Ammon's horn (tissue), 1 donor: ENCODE measurements at regions not wholly inside any gene's neighbourhood (a gene's known extent, or its start where the extent isn't known, plus 50 kb on each side); places are given as distances from the start of the nearest gene placed in this dataset.
"Not testable (repeated sequence)": the region's sequence is repeated elsewhere in the genome, so short reads cannot be mapped to it uniquely, and the experiment has no call there.

Experiments used
- DNase-seq: peaks from one replicate; pipeline ENCODE4 v3.0.0-alpha.2; 2016; ENCODE audit warnings: low spot score

DNA sequence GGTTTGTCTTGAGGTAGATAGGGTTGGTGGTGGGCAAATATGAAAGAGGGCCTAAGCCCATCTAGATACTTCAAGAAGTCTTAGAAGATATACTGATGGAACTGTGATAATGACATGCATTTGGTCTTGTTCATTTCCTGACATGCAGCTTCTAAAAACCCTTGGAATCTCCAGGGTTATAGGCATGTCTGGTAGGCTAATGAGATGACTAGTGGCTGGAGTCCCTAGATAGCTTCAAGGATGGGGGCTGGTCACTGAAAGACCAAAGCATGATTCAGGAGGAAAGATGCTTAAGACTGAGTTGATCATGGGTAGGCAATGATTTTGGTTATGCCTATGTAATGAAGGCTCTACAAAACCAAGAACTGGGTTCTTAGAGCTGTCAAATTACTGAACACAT lies 217.9 kb upstream of the MOCS1 start:
- no peak for DNase-seq

DNA sequence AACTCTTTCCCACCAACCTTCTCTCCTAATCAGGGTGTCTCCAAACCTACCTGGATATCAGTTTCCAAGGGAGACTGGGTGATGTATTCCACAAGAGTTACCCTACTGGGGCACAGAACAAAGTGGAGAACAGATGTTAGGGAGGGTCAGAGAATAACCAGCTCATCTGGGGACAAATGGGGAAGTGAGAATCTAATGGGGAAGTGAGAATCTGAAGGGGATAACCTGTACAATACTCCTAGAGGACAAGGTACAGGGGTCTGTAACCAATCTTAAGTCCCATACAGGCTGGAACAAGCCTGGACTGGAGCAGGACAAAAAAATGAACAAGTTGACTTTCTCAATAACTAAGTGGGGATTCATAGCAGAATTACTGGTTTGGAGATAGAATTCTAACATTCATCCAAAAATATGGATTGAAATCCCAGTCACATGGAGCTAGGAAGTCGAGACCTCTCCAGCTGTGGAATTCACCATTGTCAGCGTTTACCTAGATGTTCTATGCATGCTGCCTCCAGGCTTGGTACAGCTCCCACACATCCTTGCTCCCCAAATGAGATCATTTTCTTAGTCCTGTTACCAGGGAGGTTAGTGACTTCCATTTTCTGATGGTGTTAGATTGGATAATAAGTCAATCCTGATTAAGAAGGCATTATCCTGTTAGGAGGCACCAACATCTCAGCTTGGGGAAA lies 214.8 kb upstream of the MOCS1 start:
- peak; percentile 32 for DNase-seq

DNA sequence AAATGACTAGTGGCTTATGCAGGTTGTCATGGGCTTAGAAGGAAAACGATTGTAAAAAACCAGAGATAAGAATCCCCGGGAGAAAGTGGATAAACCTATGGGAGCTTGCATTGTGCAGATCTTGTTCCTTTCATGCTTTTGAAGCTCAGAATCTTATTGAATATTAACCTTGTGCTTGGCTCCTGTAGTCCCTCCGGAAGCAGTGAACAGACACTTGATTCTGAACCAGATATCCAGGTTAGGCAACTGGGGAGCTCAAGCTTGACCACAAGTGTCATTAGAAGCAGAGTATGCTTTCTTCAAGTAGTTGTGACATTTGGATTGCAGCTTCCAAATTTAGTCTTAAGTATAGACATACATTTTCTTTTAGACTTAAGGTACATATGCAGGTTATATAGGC lies 212.6 kb upstream of the MOCS1 start:
- no peak for DNase-seq

DNA sequence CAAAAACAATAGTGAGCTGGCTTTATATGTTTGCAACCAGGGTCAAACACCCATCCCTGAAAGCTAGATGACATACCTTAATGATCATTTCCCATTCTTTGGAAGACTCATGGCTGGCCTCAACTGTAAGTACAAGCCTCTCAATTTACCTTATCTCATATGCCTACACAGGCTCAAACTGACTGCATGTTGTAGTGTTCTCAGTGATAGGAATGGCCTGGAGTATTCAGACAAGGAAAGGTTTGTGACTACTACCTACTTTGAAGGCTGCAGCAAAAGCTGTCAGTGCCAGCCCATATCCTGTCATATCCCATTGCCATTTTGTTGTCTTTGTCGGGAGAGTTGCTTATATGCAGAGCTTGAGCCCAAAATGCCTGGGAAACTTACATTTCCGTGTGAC lies 205.2 kb upstream of the MOCS1 start:
- DNase-seq: no peak

DNA sequence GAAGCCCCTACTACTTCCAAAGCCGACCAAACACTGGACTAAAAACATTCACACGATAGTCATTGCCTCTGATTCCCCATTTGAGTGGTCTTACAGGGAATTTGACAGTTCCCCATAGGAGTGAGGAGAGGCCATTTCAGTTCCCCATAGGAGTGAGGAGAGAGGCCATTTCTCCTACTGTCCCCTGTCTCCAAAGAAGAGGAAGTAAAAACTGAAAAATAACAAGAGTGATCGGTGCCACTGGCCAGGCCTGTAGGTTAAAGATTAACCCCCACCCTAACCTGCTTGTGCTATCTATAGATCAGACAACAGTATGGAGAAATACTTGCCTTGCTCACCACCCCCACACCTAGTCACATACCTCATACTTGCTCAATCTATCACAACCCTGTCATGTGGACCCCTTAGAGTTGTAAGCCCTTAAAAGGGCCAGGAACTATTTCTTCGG lies 204.0 kb upstream of the MOCS1 start:
- DNase-seq: no peak

DNA sequence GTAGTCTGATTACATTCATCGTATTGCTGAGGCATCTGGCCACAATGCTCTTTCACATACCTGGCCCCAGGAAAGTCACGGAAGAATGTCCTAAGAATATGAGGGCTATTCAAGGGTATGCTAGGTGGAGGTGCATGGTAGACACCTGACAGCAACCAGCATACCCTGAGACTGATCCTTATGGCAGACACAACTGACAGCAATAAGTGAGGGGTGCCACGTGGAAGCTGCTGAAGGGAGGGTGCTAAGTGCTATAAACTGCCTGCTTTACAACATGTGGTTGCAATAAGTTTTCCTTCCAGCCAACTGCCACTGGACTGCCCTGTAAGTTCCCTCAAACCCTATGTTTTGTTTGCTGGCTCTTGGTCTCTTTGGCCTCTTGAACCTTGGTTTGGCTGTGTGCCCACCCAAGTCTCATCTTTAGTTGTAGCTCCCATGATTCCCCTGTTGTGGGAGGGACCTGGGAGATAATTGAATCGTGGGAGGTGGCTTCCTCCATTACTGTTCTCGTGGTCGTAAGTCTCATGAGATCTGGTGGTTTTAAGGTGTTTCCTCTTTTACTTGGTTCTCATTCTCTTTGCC lies 201.3 kb upstream of the MOCS1 start:
- no peak for DNase-seq

DNA sequence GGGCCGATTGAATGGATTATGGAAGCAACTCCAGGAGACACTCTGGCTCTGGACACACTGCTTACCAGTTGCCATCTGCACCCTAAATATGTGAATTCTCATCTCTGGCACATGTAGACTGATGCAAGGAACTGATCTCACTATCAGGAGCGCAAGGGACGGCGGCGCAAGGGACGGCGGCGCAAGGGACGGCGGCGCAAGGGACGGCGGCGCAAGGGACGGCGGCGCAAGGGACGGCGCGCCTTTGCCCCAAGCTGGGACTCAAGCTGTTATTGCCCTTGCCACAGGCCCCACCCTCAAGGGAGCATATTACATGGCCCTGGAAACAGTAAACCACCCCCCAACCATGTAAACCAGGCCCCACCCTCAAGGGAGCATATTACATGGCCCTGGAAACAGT lies 199.7 kb upstream of the MOCS1 start:
- not testable (repeated sequence) for DNase-seq

DNA sequence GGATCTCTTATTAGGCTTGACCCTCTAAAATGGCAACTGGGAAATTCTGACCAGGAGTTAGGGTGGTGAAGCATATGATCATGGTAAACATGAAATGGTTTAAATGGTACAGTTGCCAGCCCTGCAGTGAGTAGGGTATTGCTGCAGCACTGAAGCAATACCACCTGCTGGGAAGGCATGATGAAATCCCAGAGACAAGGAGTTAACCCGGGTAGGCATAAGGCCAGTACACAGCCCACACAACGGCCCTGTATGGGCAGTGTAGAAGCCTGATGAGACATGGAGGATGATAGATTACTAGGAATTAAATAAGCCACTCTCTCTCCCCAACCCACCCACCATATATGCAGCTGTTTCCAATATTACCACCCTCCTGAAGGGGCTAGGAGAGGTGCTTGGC lies 197.4 kb upstream of the MOCS1 start:
- DNase-seq: no peak

DNA sequence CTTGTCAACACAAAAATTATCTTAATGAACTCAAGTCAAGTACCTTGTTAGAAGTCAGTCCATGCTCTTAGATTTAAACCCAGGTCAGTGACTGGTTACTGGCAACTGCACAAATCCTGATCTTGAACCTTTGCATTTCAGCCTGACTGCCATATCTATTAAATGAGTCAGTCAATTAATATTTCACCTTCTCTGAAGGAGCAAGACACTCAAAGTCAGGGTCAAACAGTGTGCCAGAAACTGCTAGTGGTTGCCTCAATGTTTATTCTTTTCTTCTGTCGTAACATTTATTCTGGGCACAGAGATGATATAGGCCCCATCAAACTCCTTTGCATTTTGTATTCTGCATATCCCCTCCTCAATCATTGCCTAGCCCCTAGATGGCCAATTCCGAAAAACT lies 193.9 kb upstream of the MOCS1 start:
- DNase-seq: no peak

DNA sequence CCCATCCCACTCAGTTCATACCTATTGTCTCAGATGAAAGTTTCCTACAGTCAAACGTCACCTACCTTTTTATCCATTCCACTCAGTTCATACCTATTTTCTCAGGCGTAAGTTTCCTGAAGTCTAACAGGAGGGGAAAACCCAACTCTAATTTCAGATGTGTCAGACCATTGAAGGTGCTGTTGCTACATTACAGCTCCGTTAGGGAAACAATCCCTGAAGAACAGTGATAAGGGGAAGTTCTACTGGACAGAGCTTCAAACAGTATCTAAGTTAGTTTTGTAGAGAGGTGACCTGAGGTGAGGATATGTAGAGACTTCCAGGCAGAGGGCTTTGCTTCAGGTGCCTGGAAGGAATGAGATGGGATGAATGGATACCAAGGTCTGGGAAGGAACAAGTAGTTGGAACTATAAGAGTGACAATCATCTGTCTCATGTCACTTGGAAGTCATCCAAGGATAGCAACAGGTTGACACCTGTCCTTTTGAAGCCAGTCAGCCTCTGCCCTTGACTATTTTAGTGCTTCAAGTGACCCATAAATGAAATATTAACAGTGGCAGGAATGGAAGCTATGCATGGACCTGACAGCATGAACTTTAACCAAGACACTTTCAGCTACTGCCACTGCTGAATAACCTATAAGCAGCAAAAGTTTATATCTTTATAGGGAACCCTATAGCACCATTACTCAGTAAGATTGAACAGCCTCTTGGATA lies 191.6 kb upstream of the MOCS1 start:
- DNase-seq: no peak

DNA sequence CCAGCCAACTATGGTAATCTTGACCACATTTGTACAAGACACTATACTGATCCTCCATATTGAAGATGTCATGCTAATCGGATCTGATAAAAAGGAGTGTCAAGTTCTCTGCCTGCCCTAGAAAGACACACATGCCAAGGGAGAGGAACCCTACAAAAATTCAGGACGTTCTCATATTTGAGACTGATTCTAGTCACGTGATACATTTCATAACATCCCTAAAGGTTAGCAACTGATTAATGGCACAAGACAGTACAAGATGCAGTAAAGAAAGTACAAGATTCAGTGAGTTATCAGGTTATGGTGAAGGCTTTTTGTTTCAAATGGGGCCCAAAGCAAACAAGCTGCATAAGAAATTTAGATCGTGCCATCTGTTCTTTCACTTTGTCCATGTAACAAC lies 190.7 kb upstream of the MOCS1 start:
- DNase-seq: no peak

DNA sequence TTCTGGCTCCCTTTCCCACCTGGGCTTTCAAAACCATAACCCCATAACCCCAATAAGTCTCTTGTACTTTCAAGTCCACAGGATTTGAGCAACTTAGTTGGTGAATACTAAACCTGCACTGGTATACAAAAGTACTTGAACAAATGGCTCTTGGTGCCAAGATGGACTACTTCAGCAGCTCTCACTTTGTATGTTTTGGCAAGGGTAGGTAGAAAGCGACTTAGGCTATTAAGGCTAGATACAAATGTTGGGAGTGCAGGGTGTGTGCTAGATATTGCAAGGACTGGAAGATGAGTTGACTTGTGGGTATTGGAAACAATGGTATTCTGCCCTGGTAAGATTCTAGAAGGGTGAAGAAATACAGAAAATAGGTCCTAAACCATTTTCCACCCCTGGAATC lies 182.6 kb upstream of the MOCS1 start:
- no peak for DNase-seq

DNA sequence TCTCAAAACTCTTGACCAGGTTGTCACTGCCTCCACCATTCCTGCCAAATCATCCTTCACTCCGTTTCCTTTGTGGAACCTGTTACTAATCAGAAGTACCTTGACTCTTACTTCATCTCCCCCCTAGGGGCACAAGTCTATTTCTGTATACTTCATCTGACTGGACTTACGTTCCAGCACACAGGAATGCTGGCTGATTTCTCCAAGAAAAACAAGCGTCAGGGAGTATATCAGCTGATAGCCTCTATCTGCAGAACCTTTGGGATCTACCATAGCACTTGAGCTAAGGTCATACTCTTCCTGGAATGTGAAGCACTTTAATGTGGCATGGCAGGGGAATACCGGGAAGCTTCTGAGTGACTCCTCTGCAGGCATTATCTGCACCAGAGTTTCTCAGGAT lies 178.1 kb upstream of the MOCS1 start:
- no peak for DNase-seq

DNA sequence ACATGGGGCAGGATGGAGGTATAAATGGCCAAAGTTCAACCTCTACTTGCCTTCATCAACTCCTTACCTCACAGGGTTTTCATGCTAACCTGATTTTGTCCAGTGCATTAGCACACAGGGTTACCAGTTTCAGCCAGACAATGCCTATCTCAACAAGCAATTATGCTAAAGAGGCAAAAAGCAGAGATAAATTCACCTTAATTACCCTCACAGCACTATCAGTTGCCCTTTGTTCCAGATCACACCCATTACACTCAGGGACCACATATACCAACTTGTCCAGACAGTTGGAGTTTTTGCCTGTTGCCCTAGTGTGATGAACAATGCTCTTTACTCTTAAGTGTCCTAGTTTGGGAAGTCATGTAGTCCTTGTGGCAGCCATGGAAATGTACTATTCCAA lies 174.5 kb upstream of the MOCS1 start:
- no peak for DNase-seq

DNA sequence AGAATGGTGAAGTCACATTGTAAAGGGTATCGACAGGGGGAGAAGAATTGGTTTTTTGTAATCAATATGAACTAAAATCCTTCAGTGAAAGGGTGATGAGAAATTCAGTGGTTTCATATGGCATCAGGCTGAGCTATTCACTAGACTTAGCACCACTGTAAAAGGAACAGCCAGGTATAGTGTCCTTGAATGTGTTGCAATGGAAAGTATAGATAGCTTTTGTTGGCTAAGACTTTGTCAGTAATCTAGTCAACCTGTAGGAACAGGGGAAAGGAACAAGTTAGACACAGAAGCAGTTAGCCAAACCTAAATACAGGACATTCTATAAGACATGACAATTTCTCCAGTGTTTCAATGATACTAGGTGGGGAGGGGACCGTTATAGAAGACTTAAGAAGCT lies 172.6 kb upstream of the MOCS1 start:
- DNase-seq: no peak

DNA sequence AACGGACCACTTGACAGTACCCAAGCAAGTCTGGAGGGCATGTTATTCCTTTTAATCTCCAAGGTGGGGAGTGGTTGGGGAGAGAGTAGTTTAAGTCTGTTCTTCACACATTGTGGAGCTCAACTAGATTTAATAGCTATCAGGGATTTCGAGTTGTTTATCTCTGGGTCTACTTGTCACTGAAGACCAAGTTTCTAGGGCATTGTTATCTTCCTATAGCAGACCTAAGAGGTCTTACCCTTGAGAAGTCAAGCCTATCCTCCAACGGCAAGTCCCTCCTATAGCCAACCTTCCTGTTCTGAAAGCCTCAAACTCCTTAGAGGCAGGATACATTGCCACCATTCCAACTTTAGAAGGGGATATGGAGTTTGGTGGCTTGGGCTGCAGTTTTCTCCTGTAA lies 164.5 kb upstream of the MOCS1 start:
- no peak for DNase-seq

DNA sequence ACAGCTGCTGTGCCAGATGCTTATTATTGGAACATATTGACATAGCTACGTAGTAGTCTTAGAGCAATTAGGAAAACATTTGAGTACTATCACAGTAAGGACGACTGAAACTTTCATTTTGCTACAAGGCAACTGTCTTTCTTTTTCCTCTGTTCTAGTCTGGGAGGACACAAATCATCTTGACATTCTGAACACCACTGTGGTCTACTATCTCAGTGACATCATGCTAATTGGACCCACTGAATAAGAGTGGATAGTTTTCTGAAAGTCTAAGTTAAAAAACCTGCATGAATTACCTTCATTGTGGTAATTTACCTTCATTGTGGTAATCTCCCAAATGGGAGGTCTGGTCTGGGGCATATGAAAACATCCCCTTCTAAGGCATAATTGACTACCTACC lies 163.3 kb upstream of the MOCS1 start:
- no peak for DNase-seq

DNA sequence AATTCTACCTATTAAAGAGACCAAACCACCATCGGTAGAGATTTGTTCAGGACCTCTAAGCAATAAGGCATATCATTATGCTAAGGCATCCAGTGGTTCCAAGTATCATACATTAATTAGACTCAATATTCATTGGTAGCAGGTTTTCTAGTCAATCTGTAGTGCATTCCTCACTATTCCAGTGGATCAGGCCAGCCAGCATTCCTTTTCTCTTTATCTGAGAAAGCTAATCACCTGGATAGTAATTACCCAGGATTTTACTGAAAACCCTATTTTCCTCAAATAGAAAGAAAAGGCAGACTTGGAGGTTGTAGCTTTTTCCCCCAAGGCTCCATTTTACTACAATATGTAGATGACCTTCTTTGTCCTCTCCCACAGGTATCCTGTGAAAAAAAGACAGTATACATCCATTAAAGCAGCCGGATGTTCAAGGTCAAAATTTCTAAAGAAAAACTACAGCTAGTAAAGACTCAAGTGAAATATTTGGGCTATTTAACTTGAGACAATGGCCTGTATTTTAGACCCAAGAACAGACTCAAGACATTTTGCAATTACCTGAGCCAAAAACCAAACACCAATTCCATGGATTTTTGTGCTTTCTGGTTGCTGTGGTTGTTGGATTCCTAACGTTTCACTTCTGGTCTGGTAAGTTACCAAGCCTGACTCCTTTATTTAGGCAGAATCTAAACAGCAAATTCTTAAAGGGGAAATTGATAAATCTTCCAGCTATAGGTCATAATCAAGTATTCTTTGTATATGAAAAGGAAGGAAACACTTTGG lies 149.1 kb upstream of the MOCS1 start:
- no peak for DNase-seq

DNA sequence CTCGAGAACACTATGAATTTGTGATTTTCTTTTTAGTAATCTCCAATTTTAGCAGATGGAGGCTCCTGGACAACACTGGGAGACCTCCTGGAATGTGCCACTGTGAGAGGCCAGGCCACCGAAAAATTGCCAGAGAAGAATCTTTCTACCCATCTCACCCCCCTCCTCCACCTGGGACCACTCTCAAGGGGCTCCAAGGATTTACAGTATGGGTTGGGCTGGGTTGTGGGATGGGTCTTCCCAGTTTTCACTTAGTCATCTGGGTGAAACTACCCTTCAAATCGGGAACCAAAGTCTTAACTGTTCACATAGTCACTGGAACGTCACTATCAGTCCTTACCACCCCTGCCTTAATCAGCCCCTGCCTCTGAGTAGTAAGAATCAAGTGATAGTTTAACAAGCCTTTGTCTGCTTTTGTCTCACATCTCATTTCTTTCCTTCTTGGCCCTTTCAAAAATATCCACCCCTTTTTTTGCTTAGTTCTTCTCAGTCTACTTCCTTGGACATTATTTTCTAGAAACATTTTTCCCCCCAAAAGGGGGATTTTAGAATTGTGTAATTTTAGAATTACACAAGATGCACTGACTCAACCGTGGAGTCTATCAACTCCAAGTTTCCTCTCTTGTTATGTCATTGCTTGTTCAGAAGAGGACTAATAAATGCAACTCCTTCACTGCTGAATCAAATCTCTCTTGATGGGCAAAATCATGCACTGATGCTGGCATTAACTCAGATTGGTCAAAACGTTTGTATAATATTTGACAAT lies 148.2 kb upstream of the MOCS1 start:
- DNase-seq: no peak

DNA sequence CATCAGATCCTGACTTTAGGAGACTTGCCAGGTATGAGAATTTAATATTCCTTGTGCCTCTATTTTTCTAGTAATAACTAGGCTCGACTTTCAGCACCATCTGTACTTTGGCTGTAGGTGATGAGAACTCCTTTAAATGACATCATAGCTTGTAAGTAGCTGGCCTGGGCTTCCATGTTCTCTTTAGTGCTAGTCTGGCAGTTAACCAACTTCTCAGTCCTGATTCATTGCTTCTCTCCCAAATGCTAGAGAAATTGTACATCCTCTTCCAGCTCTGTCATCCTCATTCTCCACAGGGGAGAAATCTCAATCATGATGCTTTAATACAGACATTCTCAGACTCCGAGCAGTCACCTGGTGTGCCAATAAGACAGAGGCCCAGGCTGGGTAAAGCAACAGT lies 143.5 kb upstream of the MOCS1 start:
- DNase-seq: no peak

DNA sequence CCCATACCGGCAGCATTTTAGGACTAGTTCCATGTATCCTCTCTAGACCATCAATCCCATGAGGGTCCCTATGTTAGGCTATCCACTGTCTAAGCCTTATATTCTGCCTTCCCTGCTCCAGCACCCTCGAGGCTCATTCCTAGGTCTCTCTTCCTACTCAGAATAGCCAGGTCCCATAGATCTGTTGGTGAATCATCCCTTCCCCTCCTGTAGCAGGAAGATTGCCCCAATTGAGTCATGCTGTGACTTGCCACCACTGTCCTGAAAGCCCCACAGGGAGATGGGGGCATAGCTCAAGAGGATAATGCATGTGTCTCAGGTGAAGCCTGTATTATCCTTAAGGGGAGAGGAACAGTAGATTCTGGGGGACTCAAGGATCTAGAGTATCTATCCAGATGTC lies 143.1 kb upstream of the MOCS1 start:
- no peak for DNase-seq

DNA sequence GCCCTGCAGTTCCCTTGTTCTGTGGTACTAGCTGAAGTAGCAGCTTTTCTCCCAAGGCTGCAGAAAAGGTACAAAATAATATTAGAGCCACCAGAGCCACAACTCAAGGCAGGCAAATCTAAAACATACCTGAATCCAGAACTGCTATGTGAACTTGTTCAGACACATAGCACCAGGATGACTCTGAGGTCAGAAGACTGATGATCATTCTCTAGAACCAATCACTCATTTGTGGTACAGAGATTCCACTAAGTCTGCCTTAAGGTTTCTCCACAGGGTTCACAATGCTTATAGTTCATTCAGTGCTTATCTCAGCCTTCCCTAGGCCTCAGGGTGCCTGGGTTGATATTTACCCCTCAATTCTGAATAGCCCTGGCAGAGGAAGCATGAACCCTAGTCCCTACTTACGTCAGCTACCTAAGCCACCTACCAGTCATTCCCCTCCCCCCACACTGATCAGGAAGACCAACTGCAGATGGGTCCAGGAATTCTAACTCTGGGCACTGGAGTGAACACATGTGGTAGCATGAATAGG lies 140.9 kb upstream of the MOCS1 start:
- DNase-seq: no peak
